NOMO-1 treated with dmso at 0.1 percent for 144 hours (cell line): ENCODE measurements at regions not wholly inside any gene's neighbourhood (a gene's known extent, or its start where the extent isn't known, plus 50 kb on each side); places are given as distances from the start of the nearest gene placed in this dataset.
"Not testable (repeated sequence)": the region's sequence is repeated elsewhere in the genome, so short reads cannot be mapped to it uniquely, and the experiment has no call there.

ENCODE experiments used
- DNase-seq: peaks from one replicate; lab custom pipeline; 2025; ENCODE audit not compliant: unreplicated experiment; lab: John Stamatoyannopoulos, UW

DNA sequence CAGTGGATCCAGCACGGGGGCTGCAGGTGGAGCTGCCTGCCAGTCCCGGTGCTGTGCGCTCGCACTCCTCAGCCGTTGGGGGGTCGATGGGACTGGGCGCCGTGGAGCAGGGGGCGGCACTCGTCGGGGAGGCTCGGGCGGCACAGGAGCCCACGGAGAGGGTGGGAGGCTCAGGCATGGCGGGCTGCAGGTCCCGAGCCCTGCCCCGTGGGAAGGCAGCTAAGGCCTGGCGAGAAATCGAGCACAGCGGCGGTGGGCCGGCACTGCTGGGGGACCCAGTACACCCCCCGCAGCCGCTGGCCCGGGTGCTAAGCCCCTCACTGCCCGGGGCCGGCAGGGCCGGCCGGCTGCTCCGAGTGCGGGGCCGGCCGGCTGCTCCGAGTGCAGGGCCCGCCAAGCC lies 52.3 kb upstream of the MARK1 start:
- DNase-seq = not testable (repeated sequence)

DNA sequence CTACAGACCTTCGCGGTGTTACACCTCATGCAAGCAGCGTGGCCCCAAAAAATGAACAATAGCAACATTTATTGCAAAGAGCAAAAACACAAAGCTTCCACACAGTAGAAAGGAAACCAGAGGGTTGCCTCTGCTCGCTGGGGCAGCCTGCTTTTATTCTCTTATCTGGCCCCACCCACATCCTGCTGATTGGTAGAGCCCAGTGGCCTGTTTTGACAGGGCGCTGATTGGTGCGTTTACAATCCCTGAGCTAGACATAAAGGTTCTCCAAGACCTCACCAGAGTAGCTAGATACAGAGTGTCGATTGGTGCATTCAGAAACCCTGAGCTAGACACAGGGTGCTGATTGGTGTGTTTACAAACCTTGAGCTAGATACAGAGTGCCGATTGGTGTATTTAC lies 52.8 kb upstream of the MARK1 start:
- not testable (repeated sequence) for DNase-seq

DNA sequence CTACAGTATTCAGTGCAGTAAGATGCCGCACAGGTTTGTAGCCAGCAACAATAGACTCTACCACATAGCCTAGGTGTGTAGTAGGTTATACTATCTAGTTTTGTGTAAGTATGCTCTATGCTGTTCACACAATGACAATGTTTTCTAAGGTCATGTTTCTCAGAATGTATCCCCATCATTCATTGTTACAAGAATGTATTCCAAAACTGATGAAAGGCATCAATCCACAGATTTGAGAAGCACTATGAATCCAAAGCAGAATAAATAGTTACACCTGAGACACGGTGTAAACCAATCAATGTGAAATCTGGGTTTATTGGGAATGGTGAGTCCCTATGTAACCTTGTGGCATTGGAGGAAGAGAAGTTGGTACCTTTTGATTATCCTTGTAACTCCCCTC lies 54.5 kb upstream of the MARK1 start:
- DNase-seq = no peak

DNA sequence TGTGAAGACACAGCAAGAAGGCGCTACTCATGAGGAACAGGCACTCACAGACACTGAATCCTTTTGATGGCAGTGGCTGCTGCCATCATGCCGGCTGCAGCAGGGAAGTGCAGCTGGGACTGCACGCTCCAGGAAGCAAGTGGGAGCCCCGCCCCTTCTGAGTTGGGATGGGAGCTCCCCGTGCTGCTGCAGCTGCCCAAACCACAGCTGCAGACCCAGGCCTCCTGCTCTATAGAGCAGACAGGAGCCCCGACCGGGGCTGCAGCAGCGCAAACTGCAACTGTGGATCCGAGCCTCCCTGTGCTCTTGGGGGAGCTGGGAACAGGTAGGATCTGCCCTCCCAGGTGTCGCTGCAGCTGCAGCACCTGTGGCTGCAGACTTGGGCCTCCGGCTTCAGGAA lies 65.2 kb upstream of the MARK1 start:
- no peak for DNase-seq

DNA sequence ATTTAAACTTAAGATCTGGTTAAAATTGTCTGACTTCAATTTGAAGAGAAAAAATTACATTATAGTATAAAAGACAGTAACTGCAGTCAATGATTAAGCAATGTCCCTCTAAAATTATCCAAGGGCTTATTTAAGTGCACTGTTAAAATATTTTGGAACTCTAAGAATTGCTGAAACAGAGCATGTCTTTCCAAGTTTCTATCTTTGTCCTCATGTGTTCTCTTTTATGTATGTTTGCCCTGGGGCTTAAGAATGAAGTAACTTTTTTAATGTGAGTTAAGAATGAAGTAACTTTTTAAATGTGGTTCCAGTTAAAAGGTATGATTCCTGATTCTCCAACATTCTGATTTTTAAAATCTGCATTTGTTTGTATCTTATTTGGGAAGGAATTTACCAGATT lies 69.0 kb upstream of the MARK1 start:
- no peak for DNase-seq

DNA sequence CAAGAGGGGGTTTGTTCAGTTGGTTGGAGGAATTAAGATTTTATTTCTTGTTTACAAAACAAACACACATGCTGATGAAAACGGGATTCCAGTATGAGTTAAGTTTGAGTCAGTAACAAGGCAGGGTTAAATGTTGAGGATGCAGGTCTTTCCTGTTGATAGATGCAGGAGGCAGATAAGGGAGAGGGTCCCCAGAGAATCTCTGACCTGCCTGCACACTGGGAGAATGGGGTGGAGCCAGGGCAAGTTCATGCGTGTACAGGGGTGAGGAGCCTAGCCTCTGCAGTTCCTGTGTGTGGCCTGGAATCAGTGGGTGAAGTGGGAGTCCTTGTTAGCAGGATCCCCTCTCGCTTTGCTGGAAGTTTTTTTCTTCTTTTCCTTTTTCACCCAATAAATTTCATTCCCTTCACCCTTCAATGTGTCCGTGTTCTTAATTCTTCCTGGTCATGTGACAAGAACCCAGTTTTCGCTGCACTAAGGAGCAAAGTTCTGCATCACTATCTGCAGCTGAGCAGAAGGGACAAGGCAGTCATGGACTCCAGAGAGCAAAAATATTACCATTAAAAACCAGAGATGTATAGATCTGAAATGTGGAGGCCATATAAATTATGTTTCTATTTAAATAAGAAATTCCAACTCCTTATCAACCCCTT lies 69.9 kb upstream of the MARK1 start:
- DNase-seq = no peak

DNA sequence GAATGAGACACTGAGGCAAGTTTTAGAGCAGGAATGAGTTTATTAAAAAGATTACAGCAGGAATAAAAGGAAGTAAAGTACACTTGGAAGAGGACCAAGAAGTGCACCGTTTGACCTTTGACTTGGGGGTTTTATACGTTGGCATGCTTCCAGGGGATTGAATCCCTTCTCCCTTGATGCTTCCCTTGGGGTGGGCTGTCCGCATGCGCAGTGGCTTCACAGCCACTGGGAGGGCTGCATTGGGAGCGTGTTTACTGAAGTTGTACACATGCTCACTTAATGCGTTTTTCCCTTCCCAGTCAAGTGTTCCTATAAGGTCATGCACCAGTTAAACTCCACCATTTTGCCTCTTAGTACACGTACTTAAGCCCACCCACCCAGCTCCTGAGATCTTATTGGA lies 72.4 kb upstream of the MARK1 start:
- no peak for DNase-seq

DNA sequence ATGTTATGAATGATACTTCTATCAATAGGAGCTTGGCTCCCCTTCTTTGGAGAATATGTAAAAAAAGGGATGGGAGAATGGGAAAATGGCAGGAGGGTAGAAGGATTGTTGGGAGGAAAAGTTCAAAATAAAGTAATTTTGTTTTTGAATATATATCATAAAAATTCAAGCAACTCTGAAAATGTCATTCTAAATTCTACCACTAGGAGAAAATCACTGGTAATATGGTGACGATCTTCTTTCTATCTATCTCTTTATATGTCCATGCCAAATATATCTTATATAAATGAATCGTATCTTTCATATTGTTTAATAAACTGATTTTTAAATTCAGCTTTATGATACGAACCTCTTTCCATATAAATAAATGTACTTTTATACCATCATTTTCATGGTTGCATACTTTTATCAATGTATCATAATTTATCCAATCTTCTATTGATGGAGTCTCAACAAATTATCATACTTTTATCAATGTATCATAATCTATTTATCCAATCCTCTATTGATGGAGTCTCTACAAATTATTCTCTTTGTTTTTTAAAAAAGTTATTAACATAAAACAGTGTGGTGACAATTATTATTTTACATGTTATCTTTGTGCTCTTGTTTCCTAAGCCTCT lies 73.7 kb upstream of the MARK1 start:
- no peak for DNase-seq

DNA sequence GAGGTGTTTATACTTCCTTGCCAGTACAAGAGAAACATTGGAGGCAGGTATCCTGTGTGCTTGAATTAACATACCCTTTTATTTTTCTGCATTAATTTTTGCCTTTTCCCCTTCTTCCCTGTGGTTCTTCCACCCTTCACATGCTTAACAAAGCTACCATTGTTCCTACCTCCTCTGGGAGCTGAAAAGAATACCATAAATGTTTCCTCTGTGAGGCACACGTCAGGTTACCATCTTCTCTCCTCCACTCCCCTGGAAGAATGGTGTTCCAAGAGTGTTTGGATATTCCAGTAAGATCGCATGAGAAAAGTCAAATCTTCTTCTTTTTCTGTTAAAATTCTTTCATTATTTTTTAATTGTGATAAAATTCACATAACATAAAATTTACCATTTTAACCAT lies 74.6 kb upstream of the MARK1 start:
- no peak for DNase-seq

DNA sequence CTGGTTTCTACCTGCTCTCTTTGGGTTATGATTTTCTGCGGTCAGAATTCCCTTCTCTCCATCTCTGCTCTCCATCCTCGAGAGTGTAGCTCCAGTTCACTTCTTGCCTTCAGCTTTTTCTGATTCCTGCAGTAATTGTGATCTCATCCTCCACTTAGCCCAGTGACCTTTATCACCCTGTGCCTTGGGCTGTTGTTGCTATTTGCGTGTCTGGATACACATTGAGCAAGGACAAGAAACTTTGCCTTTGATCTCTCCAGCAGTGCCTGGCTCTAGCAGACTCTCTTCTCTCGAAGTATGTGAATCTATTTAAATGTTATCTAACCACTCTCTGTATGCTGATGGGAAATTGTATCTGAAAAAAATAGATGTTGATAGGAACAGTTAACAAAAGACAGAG lies 76.4 kb upstream of the MARK1 start:
- DNase-seq = no peak

DNA sequence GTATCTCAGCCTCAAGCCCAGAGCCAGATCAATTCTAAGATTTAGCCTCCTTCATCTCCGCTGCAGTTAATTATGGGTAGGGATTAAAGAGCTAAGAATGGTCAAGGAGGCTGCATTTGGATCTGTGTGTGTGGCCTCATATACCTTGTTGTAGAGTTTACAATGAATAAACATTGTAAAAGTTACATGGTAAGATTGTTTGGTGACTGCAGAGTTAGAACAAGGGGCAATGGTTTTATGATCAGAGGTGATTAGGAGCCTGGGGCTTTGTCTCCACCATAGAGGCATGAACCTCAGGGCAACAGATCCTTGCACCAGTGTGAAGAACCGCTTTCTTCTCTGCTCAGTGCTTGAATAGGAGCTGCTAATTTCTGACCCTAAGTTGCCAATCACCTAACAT lies 77.0 kb upstream of the MARK1 start:
- no peak for DNase-seq

DNA sequence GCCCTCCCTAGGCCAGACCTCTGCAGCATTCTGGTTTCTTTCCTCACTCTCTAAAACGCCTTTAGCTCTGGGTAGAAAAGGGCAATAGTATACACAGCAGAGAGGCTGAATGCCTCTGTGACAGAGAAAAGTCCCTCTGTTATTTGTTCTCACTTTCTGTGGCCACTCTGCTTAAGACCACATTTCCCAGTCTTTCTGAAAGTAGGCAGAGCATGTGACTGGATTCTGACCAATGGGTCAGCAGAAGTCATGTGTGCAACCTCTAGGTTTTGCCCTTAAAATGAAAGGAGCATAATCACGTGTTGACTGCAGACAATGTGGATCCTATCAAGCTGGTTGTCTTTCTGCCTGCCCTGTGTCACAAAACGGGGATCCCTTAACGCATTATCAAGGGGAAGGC lies 79.7 kb upstream of the MARK1 start:
- DNase-seq = no peak

DNA sequence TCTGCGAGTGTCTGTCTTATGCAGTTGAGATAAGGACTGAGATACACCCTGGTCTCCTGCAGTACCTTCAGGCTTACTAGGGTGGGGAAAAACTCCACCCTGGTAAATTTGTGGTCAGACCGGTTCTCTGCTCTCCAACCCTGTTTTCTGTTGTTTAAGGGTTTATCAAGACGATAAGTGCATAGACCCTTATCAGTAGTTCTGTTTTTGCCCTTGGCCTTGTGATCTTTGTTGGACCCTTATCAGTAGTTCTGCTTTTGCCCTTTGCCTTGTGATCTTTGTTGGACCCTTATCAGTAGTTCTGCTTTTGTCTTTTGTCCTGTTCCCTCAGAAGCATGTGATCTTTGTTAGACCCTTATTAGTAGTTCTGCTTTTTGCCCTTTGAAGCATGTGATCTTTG lies 83.3 kb upstream of the MARK1 start:
- DNase-seq = not testable (repeated sequence)

DNA sequence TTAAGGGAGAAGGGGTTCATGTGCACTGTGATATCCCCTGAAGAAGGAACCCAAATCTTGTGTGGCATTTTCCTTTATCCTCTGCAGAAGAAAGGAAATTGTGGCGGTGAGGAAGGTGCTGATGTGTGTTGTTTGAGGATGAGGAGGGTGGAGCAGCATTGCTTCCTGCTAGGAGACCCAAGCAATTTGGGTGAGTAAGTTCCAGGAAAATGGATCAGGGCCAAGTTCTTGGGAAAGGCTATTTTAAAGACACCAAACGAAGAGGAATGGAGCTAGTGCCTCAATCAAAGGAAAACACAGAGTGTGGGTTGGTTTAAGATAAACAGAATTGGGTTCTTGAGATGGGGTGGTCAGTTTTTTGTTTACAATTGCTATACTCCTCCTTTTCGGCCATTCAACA lies 86.7 kb upstream of the MARK1 start:
- DNase-seq = no peak

DNA sequence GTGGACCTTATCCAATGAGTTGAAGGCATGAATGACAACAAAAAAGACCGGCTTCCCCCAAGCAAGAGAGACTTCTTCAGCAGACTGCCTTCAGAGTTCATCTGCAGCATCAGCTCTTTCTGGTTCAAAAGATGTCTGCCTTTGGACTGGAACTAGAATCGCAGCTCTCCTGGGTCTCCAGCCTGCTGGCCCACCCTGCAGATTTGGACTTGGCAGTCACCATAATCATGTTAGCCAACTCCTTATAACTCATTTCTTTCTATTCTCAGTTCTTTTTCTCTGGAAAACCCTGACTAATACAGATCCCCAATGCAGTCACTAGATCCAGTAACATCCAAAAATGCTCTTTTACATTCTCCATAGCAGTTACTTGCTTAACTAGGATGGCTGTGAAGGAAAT lies 89.2 kb upstream of the MARK1 start:
- no peak for DNase-seq

DNA sequence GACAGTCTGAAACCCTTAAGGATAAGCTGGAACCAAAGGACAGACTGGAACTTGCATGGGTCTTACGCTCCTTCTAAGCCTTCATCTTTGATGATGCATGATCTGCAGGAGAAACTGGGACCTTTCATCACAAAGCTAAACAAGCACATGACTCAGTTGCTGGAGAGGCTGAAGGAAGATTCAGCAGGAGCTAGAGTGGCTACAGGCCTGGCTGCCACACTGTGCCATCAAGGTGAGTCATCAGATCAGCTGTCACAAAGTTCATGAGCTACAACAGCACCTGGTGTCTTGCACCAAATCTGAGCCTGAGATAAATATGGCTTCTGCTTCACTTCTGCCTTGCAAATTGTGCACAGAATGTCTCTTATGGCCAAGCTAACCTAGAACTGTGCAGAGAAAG lies 95.5 kb upstream of the MARK1 start:
- no peak for DNase-seq

DNA sequence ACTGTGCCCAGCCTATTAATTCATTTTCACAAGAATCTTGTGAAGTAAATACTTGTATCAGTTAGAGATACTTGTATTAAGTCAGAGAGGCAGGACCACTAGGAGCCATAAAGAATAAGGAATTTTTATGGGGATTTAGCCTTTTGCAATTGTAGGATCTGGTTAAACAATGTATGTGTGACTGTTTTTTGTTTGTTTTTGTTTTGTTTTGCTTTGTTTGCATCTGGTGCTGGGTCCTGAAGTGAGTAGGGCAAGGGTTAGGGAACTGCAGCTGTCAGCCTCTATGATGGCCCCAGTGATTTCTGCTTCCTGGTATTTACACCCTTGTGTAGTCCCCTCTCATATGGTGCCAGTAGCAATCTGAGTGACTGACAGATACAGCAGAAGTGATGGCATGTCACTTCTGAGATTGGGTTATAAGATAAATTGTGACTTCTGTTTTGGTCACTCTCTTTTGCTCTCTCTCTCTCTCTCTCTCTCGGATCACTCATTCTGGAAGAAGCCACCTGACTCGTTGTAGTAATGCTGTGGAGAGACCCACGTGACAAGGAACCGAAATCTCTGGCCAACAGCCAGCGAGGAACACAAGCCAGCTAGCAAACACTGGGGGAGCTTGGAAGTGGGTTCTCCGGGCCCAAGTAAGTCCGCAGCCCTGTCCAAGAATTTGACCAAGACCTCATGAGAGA lies 96.2 kb upstream of the MARK1 start:
- DNase-seq = no peak

DNA sequence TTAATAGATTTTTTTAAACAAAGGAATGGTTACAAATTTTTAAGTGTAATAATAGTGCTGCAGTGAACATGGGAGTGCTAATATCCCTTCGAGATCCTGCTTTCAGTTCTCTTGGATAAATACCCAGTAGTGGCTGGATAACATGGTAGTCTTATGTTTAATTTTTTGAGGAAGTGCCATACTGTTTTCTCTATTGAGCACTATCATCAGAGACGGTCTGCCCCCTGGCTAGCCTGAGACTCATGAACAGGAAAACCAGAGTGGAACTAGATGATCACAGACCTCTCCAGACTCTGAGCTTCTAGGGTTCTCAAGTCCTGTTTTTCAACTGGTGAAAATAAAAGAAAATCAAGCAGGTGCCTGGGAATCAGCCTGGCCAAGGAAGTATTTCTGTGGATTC lies 97.3 kb upstream of the MARK1 start:
- no peak for DNase-seq

DNA sequence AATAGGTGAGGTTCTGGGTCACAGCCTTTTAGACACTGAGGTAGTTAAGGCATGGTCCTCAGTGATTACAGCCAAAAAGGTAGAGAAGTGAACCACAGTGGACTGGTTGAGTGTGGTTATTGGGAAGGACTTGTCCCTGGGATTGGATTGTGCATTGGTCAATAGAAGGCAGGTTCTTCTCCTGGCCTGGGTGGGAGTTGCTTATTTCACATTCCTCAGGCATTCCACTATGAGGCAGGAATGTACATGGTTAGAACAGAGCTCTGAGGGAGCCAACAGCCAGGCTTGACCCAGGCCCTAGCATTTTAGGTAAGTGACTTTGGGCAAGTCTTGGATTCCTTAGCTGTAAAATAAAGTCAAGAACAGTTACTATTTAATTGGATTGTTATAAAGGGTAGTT lies 97.9 kb upstream of the MARK1 start:
- DNase-seq = no peak

DNA sequence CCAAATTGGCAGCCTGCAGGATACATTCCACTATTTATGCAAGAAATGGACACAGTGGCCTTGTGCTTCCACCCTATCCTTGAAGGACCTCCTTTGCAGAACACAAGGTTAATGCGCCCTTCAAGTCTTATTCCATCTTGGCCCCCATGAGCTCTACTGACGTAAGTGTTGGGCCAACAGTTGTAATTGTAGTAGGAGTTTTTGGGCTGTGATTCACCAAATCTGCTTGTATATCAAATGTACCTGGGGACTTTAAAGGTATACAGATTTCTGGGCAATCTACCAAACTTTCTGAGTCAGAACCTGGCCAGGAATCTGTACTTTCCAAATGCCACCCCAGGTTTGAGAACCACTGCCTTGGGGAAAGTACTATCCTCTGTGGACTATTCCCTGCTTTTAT lies 100.9 kb upstream of the MARK1 start:
- no peak for DNase-seq

DNA sequence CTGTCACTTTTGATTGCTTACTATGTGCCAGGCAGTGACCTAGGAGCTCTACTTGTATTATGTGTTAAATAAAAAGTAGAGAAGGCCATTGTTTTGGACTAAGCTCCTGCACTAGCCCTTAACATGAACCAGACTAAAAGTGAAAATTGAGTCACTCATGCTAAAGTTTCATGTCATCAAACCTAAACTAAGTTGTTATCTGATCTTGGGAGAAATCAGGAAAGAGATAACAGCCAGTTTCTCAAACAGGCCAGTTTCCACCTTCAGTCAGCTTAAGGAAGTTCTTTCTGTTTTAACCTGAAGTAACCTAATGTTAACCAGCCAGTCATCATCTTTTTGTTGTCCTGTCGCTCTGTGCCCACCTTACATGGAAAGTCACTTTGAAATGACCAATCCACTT lies 102.1 kb upstream of the MARK1 start:
- DNase-seq = no peak

DNA sequence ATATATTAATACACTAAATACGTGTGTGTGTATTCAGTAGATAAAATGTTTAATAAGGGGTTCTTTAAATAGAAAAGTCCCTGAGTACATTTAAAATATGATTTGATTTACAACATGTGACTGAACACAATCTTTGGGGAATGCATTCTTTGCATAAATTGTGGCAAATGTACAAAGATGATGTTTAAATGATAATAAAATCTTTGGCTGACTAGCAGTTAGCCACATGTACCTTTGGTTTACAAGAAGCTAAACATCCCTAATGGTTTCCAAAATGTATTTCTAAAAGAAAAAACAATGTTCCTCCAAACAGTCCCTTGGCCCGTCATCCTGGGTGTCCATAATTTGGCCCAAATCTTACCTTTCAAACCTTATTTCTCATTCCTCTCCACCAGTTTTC lies 106.4 kb upstream of the MARK1 start:
- no peak for DNase-seq

DNA sequence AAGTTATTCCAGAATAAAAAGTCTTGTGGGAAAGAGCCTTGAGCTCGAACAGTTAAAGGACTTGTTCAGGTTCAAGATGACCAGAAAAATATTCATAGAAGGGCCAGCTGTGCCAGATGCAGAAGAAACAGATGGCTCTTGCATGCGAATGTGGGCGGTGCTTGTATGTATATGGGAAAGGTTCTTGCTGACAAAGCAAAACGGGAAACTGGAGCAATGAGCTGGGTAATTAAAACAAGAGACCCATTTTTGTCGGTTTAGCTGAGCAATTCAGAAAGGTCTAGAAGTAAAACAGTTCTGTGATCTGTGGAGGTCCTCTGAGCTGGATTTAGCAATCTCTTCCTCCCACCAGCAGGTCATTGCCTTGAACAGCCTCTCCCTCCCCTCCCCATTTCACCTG lies 107.2 kb upstream of the MARK1 start:
- DNase-seq = no peak
